Osteocyte (in vitro differentiated cells): ENCODE measurements at regions not wholly inside any gene's neighbourhood (a gene's known extent, or its start where the extent isn't known, plus 50 kb on each side); places are given as distances from the start of the nearest gene placed in this dataset.

Experiments
- DNase-seq: peaks from one replicate; pipeline ENCODE4 v3.0.0; 2021; ENCODE audit warnings: mixed read lengths; ENCODE audit not compliant: unreplicated experiment; ENCODE audit errors: extremely low spot score
- H3K27ac Mint-ChIP-seq: one replicate; pipeline ENCODE4 v1.8.0; 2021; ENCODE audit warnings: mild to moderate bottlenecking, mixed read lengths; ENCODE audit not compliant: unreplicated experiment
- H3K27me3 Mint-ChIP-seq: one replicate; pipeline ENCODE4 v1.8.0; 2021; ENCODE audit warnings: mixed read lengths; ENCODE audit not compliant: unreplicated experiment
- H3K36me3 Mint-ChIP-seq: one replicate; pipeline ENCODE4 v1.8.0; 2021; ENCODE audit warnings: mixed read lengths; ENCODE audit not compliant: unreplicated experiment
- H3K4me1 Mint-ChIP-seq: one replicate; pipeline ENCODE4 v1.8.0; 2021; ENCODE audit warnings: mixed read lengths; ENCODE audit not compliant: unreplicated experiment
- H3K4me3 Mint-ChIP-seq: one replicate; pipeline ENCODE4 v1.8.0; 2021; ENCODE audit warnings: mild to moderate bottlenecking, moderate library complexity, mixed read lengths; ENCODE audit not compliant: unreplicated experiment
- H3K9me3 Mint-ChIP-seq: one replicate; pipeline ENCODE4 v1.8.0; 2021; ENCODE audit warnings: mixed read lengths; ENCODE audit not compliant: unreplicated experiment
- CTCF ChIP-seq: fragments of 200-600 bp; sonication (generic); IDR thresholded peaks from 2 replicates; pipeline ENCODE4 v1.5.0; 2021; ENCODE audit warnings: antibody characterized with exemption, mild to moderate bottlenecking, moderate library complexity

- H3K27ac Mint-ChIP-seq, result no peak overlapping the region
- no peak for DNase-seq
- H3K9me3 Mint-ChIP-seq, result peaks cover 8% of the 10 kb centered on the region
- H3K4me1 Mint-ChIP-seq, result no peaks in the 10 kb centered on the region
- peaks cover 2% of the 10 kb centered on the region for H3K27me3 Mint-ChIP-seq
- TF ChIP-seq CTCF, result no peak
- no peaks in the 10 kb centered on the region for H3K36me3 Mint-ChIP-seq
- no peak overlapping the region for H3K4me3 Mint-ChIP-seq
These were observed 206.5 kb upstream of the ZSWIM2 start for GRCh38 chr2:187055463-187055862.

GRCh38 chr2:187054501-187055319 lies 205.7 kb upstream of the ZSWIM2 start:
- H3K27me3 Mint-ChIP-seq, result peaks cover 5% of the 10 kb centered on the region
- H3K36me3 Mint-ChIP-seq, result no peaks in the 10 kb centered on the region
- no peak for TF ChIP-seq CTCF
- DNase-seq, result no peak
- H3K4me1 Mint-ChIP-seq, result no peaks in the 10 kb centered on the region
- H3K4me3 Mint-ChIP-seq, result no peak overlapping the region
- no peak overlapping the region for H3K27ac Mint-ChIP-seq
- H3K9me3 Mint-ChIP-seq, result peaks cover 8% of the 10 kb centered on the region

- Mint-ChIP-seq H3K27me3 (peaks cover 20% of the 10 kb centered on the region), H3K27ac (no peak overlapping the region), H3K36me3 (no peaks in the 10 kb centered on the region), H3K4me3 (no peak overlapping the region), H3K4me1 (no peaks in the 10 kb centered on the region), H3K9me3 (peaks cover 20% of the 10 kb centered on the region)
- TF ChIP-seq CTCF, result no peak
- no peak for DNase-seq
These were observed 202.4 kb upstream of the ZSWIM2 start for GRCh38 chr2:187051350-187051749.

GRCh38 chr2:187050409-187050998 lies 201.5 kb upstream of the ZSWIM2 start:
- H3K4me3 Mint-ChIP-seq, result no peak overlapping the region
- TF ChIP-seq CTCF, result no peak
- H3K27me3 Mint-ChIP-seq, result peaks cover 25% of the 10 kb centered on the region
- H3K4me1 Mint-ChIP-seq, result no peaks in the 10 kb centered on the region
- H3K9me3 Mint-ChIP-seq, result peaks cover 20% of the 10 kb centered on the region
- no peak for DNase-seq
- no peak overlapping the region for H3K27ac Mint-ChIP-seq
- H3K36me3 Mint-ChIP-seq, result no peaks in the 10 kb centered on the region

- no peak for TF ChIP-seq CTCF
- Mint-ChIP-seq H3K27me3 (peaks cover 13% of the 10 kb centered on the region), H3K9me3 (no peaks in the 10 kb centered on the region), H3K4me3 (no peak overlapping the region), H3K4me1 (peaks cover 6% of the 10 kb centered on the region), H3K36me3 (no peaks in the 10 kb centered on the region), H3K27ac (no peak overlapping the region)
- no peak for DNase-seq
These were observed 188.3 kb upstream of the ZSWIM2 start for GRCh38 chr2:187037310-187037709.
